Keratinocyte (primary cell): ENCODE measurements at regions not wholly inside any gene's neighbourhood (a gene's known extent, or its start where the extent isn't known, plus 50 kb on each side); places are given as distances from the start of the nearest gene placed in this dataset.

Source experiments
- EZH2 ChIP-seq: IDR thresholded peaks from one replicate; pipeline ENCODE4 v1.6.1; 2012; ENCODE audit warnings: inconsistent platforms, mild to moderate bottlenecking, low read length, moderate library complexity
- TF ChIP-seq, protein P1 (sequence below), 3 experiments: IDR thresholded peaks in 1 of 3; conservative IDR thresholded peaks in 1 of 3; optimal IDR thresholded peaks in 1 of 3; 2 replicates in 2 of 3; 3 replicates in 1 of 3; pipeline versions ENCODE3 to v1.5.1; 2011; ENCODE audit warnings: low read length in 3 of 3, mild to moderate bottlenecking in 3 of 3, moderate library complexity in 2 of 3, control low read depth in 1 of 3, inconsistent platforms in 1 of 3; ENCODE audit not compliant: insufficient read depth in 2 of 3; ENCODE audit errors: extremely low read depth in 1 of 3

DNA sequence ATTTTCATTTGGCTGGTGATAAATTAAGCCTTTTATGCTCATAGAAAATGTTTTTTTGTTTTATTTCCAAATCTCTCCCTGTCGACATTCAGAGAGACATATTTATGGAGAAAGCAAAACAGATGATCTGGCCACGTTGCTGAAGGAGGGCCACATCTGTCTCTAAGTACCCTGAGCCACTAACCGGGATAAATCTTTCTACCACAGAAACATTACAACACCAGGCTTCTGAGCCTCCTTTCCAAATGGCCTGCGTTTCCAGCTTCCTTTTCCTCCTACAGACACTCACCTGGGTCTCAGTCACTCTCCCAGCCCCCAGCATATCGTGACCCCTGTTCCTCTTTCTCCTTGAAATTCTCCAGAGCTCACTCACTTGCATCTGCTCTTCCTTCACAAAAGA is 161.0 kb downstream of the ARRDC4 start:
- no peak for TF ChIP-seq EZH2
- TF ChIP-seq, protein P1, sequence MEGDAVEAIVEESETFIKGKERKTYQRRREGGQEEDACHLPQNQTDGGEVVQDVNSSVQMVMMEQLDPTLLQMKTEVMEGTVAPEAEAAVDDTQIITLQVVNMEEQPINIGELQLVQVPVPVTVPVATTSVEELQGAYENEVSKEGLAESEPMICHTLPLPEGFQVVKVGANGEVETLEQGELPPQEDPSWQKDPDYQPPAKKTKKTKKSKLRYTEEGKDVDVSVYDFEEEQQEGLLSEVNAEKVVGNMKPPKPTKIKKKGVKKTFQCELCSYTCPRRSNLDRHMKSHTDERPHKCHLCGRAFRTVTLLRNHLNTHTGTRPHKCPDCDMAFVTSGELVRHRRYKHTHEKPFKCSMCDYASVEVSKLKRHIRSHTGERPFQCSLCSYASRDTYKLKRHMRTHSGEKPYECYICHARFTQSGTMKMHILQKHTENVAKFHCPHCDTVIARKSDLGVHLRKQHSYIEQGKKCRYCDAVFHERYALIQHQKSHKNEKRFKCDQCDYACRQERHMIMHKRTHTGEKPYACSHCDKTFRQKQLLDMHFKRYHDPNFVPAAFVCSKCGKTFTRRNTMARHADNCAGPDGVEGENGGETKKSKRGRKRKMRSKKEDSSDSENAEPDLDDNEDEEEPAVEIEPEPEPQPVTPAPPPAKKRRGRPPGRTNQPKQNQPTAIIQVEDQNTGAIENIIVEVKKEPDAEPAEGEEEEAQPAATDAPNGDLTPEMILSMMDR (optimal IDR thresholded peaks at IDR 0.05 in 1 of 3, IDR thresholded peaks at IDR 0.05 in 1 of 3, conservative IDR thresholded peaks at IDR 0.05 in 1 of 3; ENCODE audit: extremely low read depth in 1 of 3, insufficient read depth in 2 of 3, low read length in 3 of 3) = no peak
